A673 (cell line): ENCODE measurements at regions not wholly inside any gene's neighbourhood (a gene's known extent, or its start where the extent isn't known, plus 50 kb on each side); places are given as distances from the start of the nearest gene placed in this dataset.

Experiments
- BruUV-seq: library from RNA; stranded (reverse); fragments of 400-500 nt; replicated peaks from 2 replicates; lab custom pipeline; 2021; lab: Mats Ljungman, UMichigan
- CTCF ChIA-PET: fragments of 300-600 bp; sonication (Branson Sonifier 250); formaldehyde crosslinking; loops from one replicate; lab custom pipeline; 2022; ENCODE audit warnings: antibody characterized with exemption; lab: Charles Lee
- POLR2A ChIA-PET: fragments of 300-600 bp; sonication (Branson Sonifier 250); formaldehyde crosslinking; loops from one replicate; lab custom pipeline; 2022; ENCODE audit warnings: antibody characterized with exemption; ENCODE audit not compliant: low non-redundant PET; lab: Charles Lee
- DNase-seq: peaks from one replicate; pipeline ENCODE4 v3.0.0-alpha.2; 2015; ENCODE audit warnings: low spot score
- H3K27ac ChIP-seq: fragments of 200-600 bp; sonication (generic); 2 replicates; pipeline ENCODE4 v1.5.1; 2016; ENCODE audit warnings: mixed run types, low read depth, mild to moderate bottlenecking, mixed read lengths, antibody characterized with exemption, low read length; ENCODE audit not compliant: poor library complexity, severe bottlenecking
- H3K27me3 ChIP-seq: fragments of 200-600 bp; sonication (generic); replicated peaks from 2 replicates; pipeline ENCODE4 v1.6.1; 2017; ENCODE audit warnings: mixed run types, low read depth, mild to moderate bottlenecking, mixed read lengths, antibody characterized with exemption, low read length; ENCODE audit not compliant: insufficient read depth, poor library complexity
- H3K36me3 ChIP-seq: fragments of 200-600 bp; sonication (generic); 2 replicates; pipeline ENCODE4 v1.6.1; 2016; ENCODE audit warnings: mixed run types, mild to moderate bottlenecking, mixed read lengths, antibody characterized with exemption, low read length; ENCODE audit not compliant: insufficient read depth, poor library complexity, severe bottlenecking
- H3K4me1 ChIP-seq: fragments of 200-600 bp; sonication (generic); 2 replicates; pipeline ENCODE4 v1.6.1; 2017; ENCODE audit warnings: mixed run types, mild to moderate bottlenecking, mixed read lengths, antibody characterized with exemption, low read length; ENCODE audit not compliant: insufficient read depth, poor library complexity, severe bottlenecking
- H3K4me3 ChIP-seq: fragments of 200-600 bp; sonication (generic); 2 replicates; pipeline ENCODE4 v1.5.1; 2016; ENCODE audit warnings: low read depth, mixed run types, mild to moderate bottlenecking, mixed read lengths, low read length; ENCODE audit not compliant: poor library complexity, severe bottlenecking
- H3K9me3 ChIP-seq: fragments of 200-600 bp; sonication (generic); 2 replicates; pipeline ENCODE4 v1.6.1; 2016; ENCODE audit warnings: mixed run types, low read depth, mild to moderate bottlenecking, mixed read lengths, antibody characterized with exemption, low read length; ENCODE audit not compliant: poor library complexity, severe bottlenecking
- CTCF ChIP-seq: fragments of 300-800, 200-600 bp; sonication (generic); conservative IDR thresholded peaks from 2 replicates; pipeline ENCODE4 v1.5.1; 2017; ENCODE audit warnings: low read depth, mild to moderate bottlenecking, antibody characterized with exemption, low read length, moderate library complexity, mixed read lengths
- EZH2 ChIP-seq: fragments of 200-600 bp; sonication (generic); IDR thresholded peaks from 2 replicates; pipeline ENCODE4 v1.6.1; 2017; ENCODE audit warnings: borderline replicate concordance, low read depth, mild to moderate bottlenecking, mixed read lengths, antibody characterized with exemption, low read length; ENCODE audit not compliant: poor library complexity, severe bottlenecking
- intact Hi-C: fragments of 100-400 bp; cut with micrococcal nuclease; formaldehyde crosslinking; loops from one replicate; pipeline ENCODE4 v1.10.0; 2022; ENCODE audit not compliant: unreplicated experiment

- DNase-seq: no peak
- intact Hi-C loops: no loop called here
- Histone ChIP-seq H3K4me3 (no peak overlapping the region), H3K9me3 (no peaks in the 10 kb centered on the region), H3K36me3 (no peaks in the 10 kb centered on the region), H3K4me1 (peaks cover 8% of the 10 kb centered on the region), H3K27ac (no peak overlapping the region), H3K27me3 (no peaks in the 10 kb centered on the region)
- no peak for TF ChIP-seq CTCF
- TF ChIP-seq EZH2: no peak
- BruUV-seq: no TSS peak
- POLR2A ChIA-PET: no interaction called here
- CTCF ChIA-PET: interaction anchor here (0.5 kb wide), 1 partner anchor 402 kb away, joined by 3 read pairs; no protein-coding TSS in a partner anchor
Measured at GRCh38 chr3:159892801-159893200, 95.8 kb upstream of the IL12A start.

GRCh38 chr3:159894386-159894785, 94.2 kb upstream of the IL12A start:
- TF ChIP-seq EZH2: no peak
- TF ChIP-seq CTCF: no peak
- Histone ChIP-seq H3K36me3 (no peaks in the 10 kb centered on the region), H3K9me3 (no peaks in the 10 kb centered on the region), H3K27ac (no peak overlapping the region), H3K27me3 (no peaks in the 10 kb centered on the region), H3K4me1 (peaks cover 18% of the 10 kb centered on the region), H3K4me3 (no peak overlapping the region)
- POLR2A ChIA-PET: no interaction called here
- no TSS peak for BruUV-seq
- DNase-seq: no peak
- intact Hi-C loops: no loop called here
- CTCF ChIA-PET: no interaction called here

GRCh38 chr3:159895430-159895829, 93.2 kb upstream of the IL12A start:
- Histone ChIP-seq H3K27ac (no peak overlapping the region), H3K4me1 (peaks cover 18% of the 10 kb centered on the region), H3K9me3 (no peaks in the 10 kb centered on the region), H3K27me3 (no peaks in the 10 kb centered on the region), H3K36me3 (no peaks in the 10 kb centered on the region), H3K4me3 (no peak overlapping the region)
- no peak for TF ChIP-seq CTCF
- TF ChIP-seq EZH2: no peak
- no TSS peak for BruUV-seq
- intact Hi-C loops: no loop called here
- POLR2A ChIA-PET: no interaction called here
- DNase-seq: no peak
- CTCF ChIA-PET: no interaction called here
